ENCODE measurements at regions not wholly inside any gene's neighbourhood (a gene's known extent, or its start where the extent isn't known, plus 50 kb on each side); places are given as distances from the start of the nearest gene placed in this dataset.

GRCh38 chr2:6083136-6083535 lies 391.0 kb downstream of the SOX11 start:
- Histone ChIP-seq H3K4me1 (peaks cover 0 to 4% of the 10 kb centered on the region in 2 donors), H3K9me3 (no peaks in the 10 kb centered on the region), H3K27me3 (no peaks in the 10 kb centered on the region), H3K27ac (no peak overlapping the region), H3K4me3 (no peak overlapping the region), H3K36me3 (no peaks in the 10 kb centered on the region)
- no peak for TF ChIP-seq CTCF (IDR thresholded peaks at IDR 0.05)
- no peak for DNase-seq (ENCODE audit: low spot score)

GRCh38 chr2:6089474-6089873 lies 397.3 kb downstream of the SOX11 start:
- H3K4me1 ChIP-seq, result no peaks in the 10 kb centered on the region
- no peaks in the 10 kb centered on the region for H3K9me3 ChIP-seq
- H3K27me3 ChIP-seq, result no peaks in the 10 kb centered on the region
- no peak overlapping the region for H3K4me3 ChIP-seq
- no peaks in the 10 kb centered on the region for H3K36me3 ChIP-seq
- DNase-seq (ENCODE audit: low spot score), result no peak
- TF ChIP-seq CTCF (IDR thresholded peaks at IDR 0.05), result no peak
- H3K27ac ChIP-seq, result no peak overlapping the region

- Histone ChIP-seq H3K9me3 (no peaks in the 10 kb centered on the region), H3K36me3 (no peaks in the 10 kb centered on the region), H3K4me1 (no peaks in the 10 kb centered on the region), H3K27me3 (no peaks in the 10 kb centered on the region), H3K4me3 (no peak overlapping the region), H3K27ac (no peak overlapping the region)
- no peak for DNase-seq (ENCODE audit: low spot score)
- TF ChIP-seq CTCF (IDR thresholded peaks at IDR 0.05), result no peak
These were observed 411.2 kb downstream of the SOX11 start for GRCh38 chr2:6103372-6103771.

GRCh38 chr2:6103949-6104348 lies 411.8 kb downstream of the SOX11 start:
- no peaks in the 10 kb centered on the region for H3K27me3 ChIP-seq
- no peak overlapping the region for H3K4me3 ChIP-seq
- no peak for TF ChIP-seq CTCF (IDR thresholded peaks at IDR 0.05)
- no peak overlapping the region for H3K27ac ChIP-seq
- H3K9me3 ChIP-seq, result no peaks in the 10 kb centered on the region
- H3K36me3 ChIP-seq, result no peaks in the 10 kb centered on the region
- H3K4me1 ChIP-seq, result no peaks in the 10 kb centered on the region
- no peak for DNase-seq (ENCODE audit: low spot score)

- no peaks in the 10 kb centered on the region for H3K27me3 ChIP-seq
- TF ChIP-seq CTCF (IDR thresholded peaks at IDR 0.05), result no peak
- H3K27ac ChIP-seq, result no peak overlapping the region
- DNase-seq (ENCODE audit: low spot score), result no peak
- H3K4me1 ChIP-seq, result no peaks in the 10 kb centered on the region
- H3K9me3 ChIP-seq, result no peaks in the 10 kb centered on the region
- no peak overlapping the region for H3K4me3 ChIP-seq
- H3K36me3 ChIP-seq, result no peaks in the 10 kb centered on the region
These were observed 415.1 kb downstream of the SOX11 start for GRCh38 chr2:6107290-6107689.

GRCh38 chr2:6109831-6110230 lies 417.6 kb downstream of the SOX11 start:
- Histone ChIP-seq H3K36me3 (no peaks in the 10 kb centered on the region), H3K4me3 (no peak overlapping the region), H3K9me3 (no peaks in the 10 kb centered on the region), H3K4me1 (no peaks in the 10 kb centered on the region), H3K27ac (no peak overlapping the region), H3K27me3 (no peaks in the 10 kb centered on the region)
- no peak for DNase-seq (ENCODE audit: low spot score)
- TF ChIP-seq CTCF (IDR thresholded peaks at IDR 0.05), result no peak

Measured in right atrium auricular region (tissue), 2 donors.